HCT116 (cell line): ENCODE measurements at regions not wholly inside any gene's neighbourhood (a gene's known extent, or its start where the extent isn't known, plus 50 kb on each side); places are given as distances from the start of the nearest gene placed in this dataset.

ENCODE experiments used
- ATAC-seq: fragments of 200-7000 bp; cut with Tn5 transposase; 2 replicates; pipeline ENCODE4 v1.9.1; 2020; ENCODE audit warnings: mild to moderate bottlenecking, moderate library complexity
- BruUV-seq: library from RNA; stranded (reverse); fragments of 400-500 nt; replicated peaks from 2 replicates; lab custom pipeline; 2021; lab: Mats Ljungman, UMichigan
- CTCF ChIA-PET: fragments of 300-600 bp; sonication (Branson Sonifier 250); formaldehyde crosslinking; loops from one replicate; lab custom pipeline; 2021; ENCODE audit warnings: antibody characterized with exemption; lab: Charles Lee
- POLR2A ChIA-PET: fragments of 300-600, 350-600 bp; sonication (Branson Sonifier 250); formaldehyde crosslinking; loops from one replicate; lab custom pipeline; 2021; ENCODE audit warnings: antibody characterized with exemption; lab: Charles Lee
- RAD21 ChIA-PET, 2 experiments: fragments of 300-600 bp; sonication (Branson Sonifier 250); formaldehyde crosslinking; loops; one replicate each; lab custom pipeline; 2023; ENCODE audit warnings: low total read pairs in 2 of 2; ENCODE audit not compliant: uncharacterized antibody in 2 of 2, unreplicated experiment in 2 of 2, low non-redundant PET in 1 of 2; lab: Charles Lee
- DNase-seq: peaks from one replicate; pipeline ENCODE4 v3.0.0-alpha.2; 2010; ENCODE audit warnings: low read depth, low spot score
- H2AFZ ChIP-seq: fragments of 200-600 bp; shearing (Covaris generic), sonication (generic); 2 replicates; pipeline ENCODE4 v1.6.1; 2017; ENCODE audit warnings: low read depth, mixed run types, mixed read lengths, antibody characterized with exemption, low read length; ENCODE audit not compliant: poor library complexity, severe bottlenecking
- H3K27ac ChIP-seq: 2 replicates; pipeline ENCODE4 v1.5.1; 2012; ENCODE audit warnings: low read depth, low read length
- H3K27me3 ChIP-seq: fragments of 200-600 bp; sonication (generic); 2 replicates; pipeline ENCODE4 v1.6.1; 2016; ENCODE audit warnings: mixed run types, low read length, mixed read lengths; ENCODE audit not compliant: insufficient read depth
- H3K36me3 ChIP-seq, 2 experiments: fragments of 200-500 bp in 1 of 2; fragments of 200-600 bp in 1 of 2; sonication (Bioruptor generic) in 1 of 2; sonication (generic) in 1 of 2; 2 replicates each; pipeline versions ENCODE4 v1.5.1 to v1.6.1; 2014 to 2016; ENCODE audit warnings: low read length in 2 of 2, inconsistent platforms in 1 of 2, mixed read lengths in 1 of 2, mixed run types in 1 of 2; ENCODE audit not compliant: insufficient read depth in 2 of 2, control insufficient read depth in 1 of 2
- H3K4me1 ChIP-seq, 2 experiments: fragments of 200-600 bp in 1 of 2; sonication (generic) in 1 of 2; 2 replicates each; pipeline versions ENCODE4 v1.5.1 to v1.6.1; 2012 to 2017; ENCODE audit warnings: low read length in 2 of 2, inconsistent platforms in 1 of 2, mild to moderate bottlenecking in 1 of 2, mixed read lengths in 1 of 2, mixed run types in 1 of 2, moderate library complexity in 1 of 2; ENCODE audit not compliant: insufficient read depth in 2 of 2, control insufficient read depth in 1 of 2
- H3K4me2 ChIP-seq: fragments of 200-600 bp; sonication (generic); 2 replicates; pipeline ENCODE4 v1.6.1; 2017; ENCODE audit warnings: mixed run types, low read length, mixed read lengths
- H3K4me3 ChIP-seq, 2 experiments: fragments of 200-600 bp in 1 of 2; sonication (generic) in 1 of 2; replicated peaks in 1 of 2; 2 replicates each; pipeline ENCODE4 v1.5.1; 2011 to 2016; ENCODE audit warnings: low read length in 2 of 2, control low read depth in 1 of 2, low read depth in 1 of 2, mild to moderate bottlenecking in 1 of 2, mixed read lengths in 1 of 2, mixed run types in 1 of 2
- H3K79me2 ChIP-seq: fragments of 200-600 bp; sonication (generic); 2 replicates; pipeline ENCODE4 v1.6.1; 2017; ENCODE audit warnings: mild to moderate bottlenecking, mixed run types, low read length, moderate library complexity, mixed read lengths; ENCODE audit not compliant: insufficient read depth
- H3K9ac ChIP-seq: fragments of 200-600 bp; sonication (generic); 2 replicates; pipeline ENCODE4 v1.6.1; 2016; ENCODE audit warnings: low read length, mixed read lengths
- H3K9me2 ChIP-seq: fragments of 200-600 bp; sonication (generic), shearing (Covaris generic); 2 replicates; pipeline ENCODE4 v1.6.1; 2017; ENCODE audit warnings: mixed run types, mild to moderate bottlenecking, moderate library complexity; ENCODE audit not compliant: insufficient read depth
- H3K9me3 ChIP-seq, 2 experiments: fragments of 200-500 bp in 1 of 2; fragments of 200-600 bp in 1 of 2; sonication (Bioruptor generic) in 1 of 2; sonication (generic) in 1 of 2; 2 replicates each; pipeline ENCODE4 v1.6.1; 2014 to 2017; ENCODE audit warnings: low read length in 2 of 2, mixed read lengths in 2 of 2, inconsistent platforms in 1 of 2, low read depth in 1 of 2, mild to moderate bottlenecking in 1 of 2, mixed run types in 1 of 2, moderate library complexity in 1 of 2; ENCODE audit not compliant: control insufficient read depth in 1 of 2, insufficient read depth in 1 of 2
- H4K20me1 ChIP-seq: fragments of 200-600 bp; sonication (generic), shearing (Covaris generic); 2 replicates; pipeline ENCODE4 v1.6.1; 2017; ENCODE audit warnings: mixed run types, mild to moderate bottlenecking, moderate library complexity; ENCODE audit not compliant: insufficient read depth
- CBX3 ChIP-seq: IDR thresholded peaks from 2 replicates; pipeline ENCODE4 v1.6.1; 2012; ENCODE audit warnings: low read depth
- CEBPB ChIP-seq: IDR thresholded peaks from 2 replicates; pipeline ENCODE4 v1.6.1; 2012; ENCODE audit warnings: low read depth
- EGR1 ChIP-seq: IDR thresholded peaks from 2 replicates; pipeline ENCODE4 v1.6.1; 2012; ENCODE audit warnings: low read depth
- ELF1 ChIP-seq: IDR thresholded peaks from 2 replicates; pipeline ENCODE4 v1.6.1; 2012; ENCODE audit warnings: low read depth, borderline replicate concordance
- EZH2phosphoT487 ChIP-seq: fragments of 200-600 bp; IDR thresholded peaks from 2 replicates; pipeline ENCODE4 v1.6.1; 2018; ENCODE audit warnings: antibody characterized with exemption, borderline replicate concordance
- FOSL1 ChIP-seq: IDR thresholded peaks from 2 replicates; pipeline ENCODE4 v1.6.1; 2012; ENCODE audit warnings: low read depth
- JUND ChIP-seq: IDR thresholded peaks from 2 replicates; pipeline ENCODE4 v1.6.1; 2012
- POLR2AphosphoS5 ChIP-seq: IDR thresholded peaks from 2 replicates; pipeline ENCODE4 v1.6.1; 2011; ENCODE audit warnings: mild to moderate bottlenecking, low read depth, low read length, moderate library complexity
- SIN3A ChIP-seq: IDR thresholded peaks from 2 replicates; pipeline ENCODE4 v1.6.1; 2012; ENCODE audit warnings: low read depth
- SRF ChIP-seq: IDR thresholded peaks from 2 replicates; pipeline ENCODE4 v1.6.1; 2012; ENCODE audit warnings: low read depth
- TCF7L2 ChIP-seq: IDR thresholded peaks from 2 replicates; pipeline ENCODE4 v1.7.0; 2011; ENCODE audit warnings: borderline replicate concordance, inconsistent platforms; ENCODE audit not compliant: insufficient read depth, insufficient read length; ENCODE audit errors: extremely low read depth
- YY1 ChIP-seq: IDR thresholded peaks from 2 replicates; pipeline ENCODE4 v1.6.1; 2011; ENCODE audit warnings: low read length, low read depth, moderate library complexity, mild to moderate bottlenecking; ENCODE audit not compliant: insufficient replicate concordance; ENCODE audit errors: extremely low read depth
- ZBTB33 ChIP-seq: IDR thresholded peaks from 2 replicates; pipeline ENCODE4 v1.6.1; 2011; ENCODE audit warnings: mild to moderate bottlenecking, low read length, moderate library complexity; ENCODE audit not compliant: insufficient replicate concordance; ENCODE audit errors: extremely low read depth
- ZFX ChIP-seq: fragments of 450-650 bp; IDR thresholded peaks from 2 replicates; pipeline ENCODE4 v1.6.1; 2017
- ZNF274 ChIP-seq: fragments of 200-500 bp; sonication (Bioruptor generic); IDR thresholded peaks from 2 replicates; pipeline ENCODE4 v1.6.1; 2014; ENCODE audit warnings: mild to moderate bottlenecking, low read depth, low read length, inconsistent platforms
- intact Hi-C: fragments of 100-400 bp; cut with micrococcal nuclease; formaldehyde crosslinking; loops from 2 replicates; pipeline ENCODE4 v1.10.0; 2022
- TF ChIP-seq, protein P1 (sequence below): IDR thresholded peaks from 2 replicates; pipeline ENCODE4 v1.6.1; 2012; ENCODE audit warnings: low read depth
- TF ChIP-seq, protein P2 (sequence below): IDR thresholded peaks from 2 replicates; pipeline ENCODE4 v1.6.1; 2012

GRCh38 chr7:68400783-68401182 is 1197.5 kb upstream of the AUTS2 start:
- no peaks in the 10 kb centered on the region for H4K20me1 ChIP-seq
- no peak overlapping the region for H3K9ac ChIP-seq
- H3K36me3 ChIP-seq = no peaks in the 10 kb centered on the region
- H3K79me2 ChIP-seq = no peaks in the 10 kb centered on the region
- CTCF ChIA-PET = no interaction called here
- POLR2A ChIA-PET = no interaction called here
- H3K4me2 ChIP-seq = no peak overlapping the region
- no peaks in the 10 kb centered on the region for H3K27me3 ChIP-seq
- TF ChIP-seq ZNF274 (no peak), SRF (no peak), EZH2phosphoT487 (no peak), ELF1 (no peak), YY1 (no peak)
- TF ChIP-seq, protein P1, sequence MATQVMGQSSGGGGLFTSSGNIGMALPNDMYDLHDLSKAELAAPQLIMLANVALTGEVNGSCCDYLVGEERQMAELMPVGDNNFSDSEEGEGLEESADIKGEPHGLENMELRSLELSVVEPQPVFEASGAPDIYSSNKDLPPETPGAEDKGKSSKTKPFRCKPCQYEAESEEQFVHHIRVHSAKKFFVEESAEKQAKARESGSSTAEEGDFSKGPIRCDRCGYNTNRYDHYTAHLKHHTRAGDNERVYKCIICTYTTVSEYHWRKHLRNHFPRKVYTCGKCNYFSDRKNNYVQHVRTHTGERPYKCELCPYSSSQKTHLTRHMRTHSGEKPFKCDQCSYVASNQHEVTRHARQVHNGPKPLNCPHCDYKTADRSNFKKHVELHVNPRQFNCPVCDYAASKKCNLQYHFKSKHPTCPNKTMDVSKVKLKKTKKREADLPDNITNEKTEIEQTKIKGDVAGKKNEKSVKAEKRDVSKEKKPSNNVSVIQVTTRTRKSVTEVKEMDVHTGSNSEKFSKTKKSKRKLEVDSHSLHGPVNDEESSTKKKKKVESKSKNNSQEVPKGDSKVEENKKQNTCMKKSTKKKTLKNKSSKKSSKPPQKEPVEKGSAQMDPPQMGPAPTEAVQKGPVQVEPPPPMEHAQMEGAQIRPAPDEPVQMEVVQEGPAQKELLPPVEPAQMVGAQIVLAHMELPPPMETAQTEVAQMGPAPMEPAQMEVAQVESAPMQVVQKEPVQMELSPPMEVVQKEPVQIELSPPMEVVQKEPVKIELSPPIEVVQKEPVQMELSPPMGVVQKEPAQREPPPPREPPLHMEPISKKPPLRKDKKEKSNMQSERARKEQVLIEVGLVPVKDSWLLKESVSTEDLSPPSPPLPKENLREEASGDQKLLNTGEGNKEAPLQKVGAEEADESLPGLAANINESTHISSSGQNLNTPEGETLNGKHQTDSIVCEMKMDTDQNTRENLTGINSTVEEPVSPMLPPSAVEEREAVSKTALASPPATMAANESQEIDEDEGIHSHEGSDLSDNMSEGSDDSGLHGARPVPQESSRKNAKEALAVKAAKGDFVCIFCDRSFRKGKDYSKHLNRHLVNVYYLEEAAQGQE = no peak
- TF ChIP-seq, all 23 proteins: peak for 0
- H2AFZ ChIP-seq = no peak overlapping the region
- H3K9me3 ChIP-seq = peaks cover 0 to 8% of the 10 kb centered on the region in 2 experiments; a peak in 1 of 4 replicates
- no peak for DNase-seq
- H3K27ac ChIP-seq = no peak overlapping the region
- no TSS peak for BruUV-seq
- H3K4me3 ChIP-seq = no peak overlapping the region
- no peaks in the 10 kb centered on the region for H3K4me1 ChIP-seq
- ATAC-seq = no peak
- H3K9me2 ChIP-seq = no peaks in the 10 kb centered on the region
- RAD21 ChIA-PET = no interaction called here
- intact Hi-C loops = no loop called here

DNA sequence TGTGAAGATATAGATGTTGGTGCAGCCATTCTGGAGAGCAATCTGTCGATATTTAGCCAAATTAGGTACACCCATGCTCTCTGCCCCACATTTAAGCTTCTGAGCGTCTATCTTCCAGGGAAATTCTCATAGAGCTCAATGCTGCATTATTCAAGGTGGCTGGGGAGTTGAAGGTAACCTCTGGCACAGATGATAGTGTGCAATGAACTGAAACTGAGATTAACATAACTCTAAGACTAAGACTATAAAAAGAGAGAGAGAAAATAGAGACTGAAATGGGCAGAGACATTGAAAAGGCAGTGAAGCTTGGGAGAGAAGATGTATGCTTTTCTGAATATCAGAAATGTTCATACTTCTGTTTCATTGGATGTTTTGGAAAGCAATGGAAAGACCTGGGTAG is 1197.0 kb upstream of the AUTS2 start:
- Histone ChIP-seq H3K4me3 (no peak overlapping the region), H3K4me2 (no peak overlapping the region), H2AFZ (no peak overlapping the region), H3K9me2 (no peaks in the 10 kb centered on the region), H3K9ac (no peak overlapping the region), H3K4me1 (no peaks in the 10 kb centered on the region), H3K27me3 (no peaks in the 10 kb centered on the region), H3K36me3 (no peaks in the 10 kb centered on the region), H3K79me2 (no peaks in the 10 kb centered on the region), H3K27ac (no peak overlapping the region), H3K9me3 (peaks cover 0 to 8% of the 10 kb centered on the region in 2 experiments; a peak in 1 of 4 replicates), H4K20me1 (no peaks in the 10 kb centered on the region)
- intact Hi-C loops = no loop called here
- DNase-seq = no peak
- BruUV-seq = no TSS peak
- POLR2A ChIA-PET = no interaction called here
- no peak for ATAC-seq
- RAD21 ChIA-PET = no interaction called here
- CTCF ChIA-PET = no interaction called here
- TF ChIP-seq ZFX (no peak), ZBTB33 (no peak), CBX3 (no peak), YY1 (no peak), FOSL1 (no peak), TCF7L2 (no peak), JUND (no peak), SIN3A (no peak), ZNF274 (no peak), POLR2AphosphoS5 (no peak), EGR1 (no peak), CEBPB (no peak)
- TF ChIP-seq, protein P2, sequence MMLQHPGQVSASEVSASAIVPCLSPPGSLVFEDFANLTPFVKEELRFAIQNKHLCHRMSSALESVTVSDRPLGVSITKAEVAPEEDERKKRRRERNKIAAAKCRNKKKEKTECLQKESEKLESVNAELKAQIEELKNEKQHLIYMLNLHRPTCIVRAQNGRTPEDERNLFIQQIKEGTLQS = no peak
